CD4-positive, alpha-beta T cell treated with Interleukin-4 for 1 hour (primary cell): ENCODE measurements at regions not wholly inside any gene's neighbourhood (a gene's known extent, or its start where the extent isn't known, plus 50 kb on each side); places are given as distances from the start of the nearest gene placed in this dataset.
"Not testable (repeated sequence)": the region's sequence is repeated elsewhere in the genome, so short reads cannot be mapped to it uniquely, and the experiment has no call there.

Experiments used
- DNase-seq, 2 donors: peaks; one replicate each; pipeline ENCODE4 v3.0.0-alpha.2; 2020 to 2022

DNA sequence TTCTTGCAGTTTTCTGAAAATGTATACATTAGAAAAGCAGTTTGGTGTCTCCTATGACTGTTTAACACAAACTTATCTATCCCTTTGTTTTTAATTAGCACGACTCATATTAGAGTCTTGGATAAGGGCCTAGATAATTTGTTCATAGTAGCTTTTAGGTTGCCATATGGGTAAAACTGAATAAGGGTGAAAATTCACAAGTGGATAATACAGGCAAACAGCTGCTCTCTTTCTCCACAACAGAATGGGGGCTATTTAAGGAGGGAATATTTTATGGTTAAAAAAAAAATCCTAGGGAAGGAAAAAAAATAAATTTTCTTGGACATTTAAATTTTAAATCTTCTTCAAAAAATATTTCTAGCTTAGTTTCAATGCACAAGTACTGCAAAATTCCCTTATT lies 1416.1 kb downstream of the GATA3 start:
- no peak for DNase-seq

GRCh38 chr10:9501944-9502343 lies 1447.5 kb downstream of the GATA3 start:
- no peak for DNase-seq

GRCh38 chr10:9504227-9504626 lies 1449.7 kb downstream of the GATA3 start:
- DNase-seq: no peak

GRCh38 chr10:9505546-9505945 lies 1451.1 kb downstream of the GATA3 start:
- DNase-seq: no peak

- no peak for DNase-seq
Measured at GRCh38 chr10:9508606-9509005, 1454.1 kb downstream of the GATA3 start.

DNA sequence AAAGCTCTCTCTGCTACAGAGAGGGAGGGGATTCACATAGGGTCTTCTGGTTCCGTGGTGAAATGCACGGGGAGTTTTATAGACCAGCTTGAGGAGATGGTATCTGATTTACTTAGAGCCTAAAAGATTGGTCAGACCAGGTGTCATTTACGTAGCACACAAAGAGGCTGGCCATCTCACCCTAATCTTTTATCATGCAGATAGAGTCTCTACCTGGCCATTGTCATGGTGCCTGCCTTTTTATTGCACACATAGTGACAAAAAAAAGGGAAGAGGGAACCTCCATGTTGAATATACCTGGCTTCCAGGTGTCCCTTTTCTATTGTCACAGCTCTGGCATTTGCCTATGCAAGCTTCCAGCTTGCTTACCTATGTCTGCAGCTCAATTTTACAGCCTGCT lies 1456.1 kb downstream of the GATA3 start:
- no peak for DNase-seq

GRCh38 chr10:9515922-9516321 lies 1461.4 kb downstream of the GATA3 start:
- no peak for DNase-seq

GRCh38 chr10:9535744-9536143 lies 1481.3 kb downstream of the GATA3 start:
- DNase-seq: no peak

DNA sequence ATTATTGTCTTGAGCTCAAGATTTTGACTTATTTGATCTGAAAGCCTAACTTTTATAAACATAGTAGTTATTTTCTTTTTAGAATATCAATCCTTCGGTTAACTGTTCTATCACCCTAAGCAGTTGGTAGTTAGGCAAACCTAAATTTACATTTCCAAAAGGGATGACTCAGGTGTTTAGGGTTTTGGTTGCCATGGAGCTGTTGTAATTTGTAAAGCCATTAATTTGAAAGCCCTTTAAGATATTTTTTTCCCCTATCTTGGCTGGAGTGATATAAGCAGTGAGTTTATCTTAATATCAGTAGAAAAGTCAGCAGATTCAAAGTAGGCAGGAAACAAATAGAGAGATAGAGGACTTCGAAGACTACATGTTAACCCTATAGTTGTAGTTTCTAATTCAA lies 1472.6 kb upstream of the CELF2 start:
- no peak for DNase-seq

DNA sequence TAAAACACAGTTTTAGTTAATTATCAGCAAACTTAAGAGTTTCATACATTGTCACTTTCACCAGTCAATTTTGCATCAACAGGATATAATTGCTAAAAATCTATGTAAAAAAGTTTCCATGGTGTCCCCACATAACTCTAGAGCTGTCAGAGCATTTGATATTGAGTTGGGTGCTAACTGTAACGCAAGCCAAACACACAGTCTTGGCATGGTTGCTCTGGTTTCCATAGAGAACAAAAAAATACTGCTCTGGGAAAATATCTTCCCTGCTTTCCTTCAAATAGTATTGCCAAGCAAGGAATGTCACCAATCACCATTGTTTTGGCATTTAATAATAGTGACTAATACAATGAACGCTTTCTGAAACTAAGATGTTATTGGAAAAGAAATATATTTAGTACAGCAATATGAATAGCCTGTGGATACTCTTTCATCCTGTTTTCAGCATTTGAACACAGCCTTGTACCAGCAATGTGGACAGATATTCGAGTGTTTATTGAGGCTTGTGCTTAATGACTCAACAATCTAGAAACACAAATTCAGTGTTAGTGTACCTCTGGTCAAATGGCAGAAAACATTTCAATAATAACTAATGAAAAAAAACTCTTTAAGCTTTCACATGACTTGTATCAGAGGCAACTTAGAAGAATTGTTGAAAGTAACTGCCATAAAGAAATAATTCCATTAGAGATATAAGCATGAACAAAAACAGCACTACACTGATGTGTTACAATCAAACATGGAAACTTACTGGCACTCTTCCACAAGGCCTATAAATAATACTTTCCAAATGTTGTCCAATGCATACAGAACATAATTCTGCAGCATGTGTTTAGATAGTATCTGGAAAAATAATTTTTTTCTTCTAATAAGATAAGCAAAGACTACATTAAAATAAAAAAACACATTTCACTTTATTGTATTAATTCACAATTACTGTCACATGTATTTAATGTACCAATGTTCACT lies 1469.5 kb upstream of the CELF2 start:
- DNase-seq: no peak

- no peak for DNase-seq
Measured at GRCh38 chr10:9550810-9551209, 1466.9 kb upstream of the CELF2 start.

DNA sequence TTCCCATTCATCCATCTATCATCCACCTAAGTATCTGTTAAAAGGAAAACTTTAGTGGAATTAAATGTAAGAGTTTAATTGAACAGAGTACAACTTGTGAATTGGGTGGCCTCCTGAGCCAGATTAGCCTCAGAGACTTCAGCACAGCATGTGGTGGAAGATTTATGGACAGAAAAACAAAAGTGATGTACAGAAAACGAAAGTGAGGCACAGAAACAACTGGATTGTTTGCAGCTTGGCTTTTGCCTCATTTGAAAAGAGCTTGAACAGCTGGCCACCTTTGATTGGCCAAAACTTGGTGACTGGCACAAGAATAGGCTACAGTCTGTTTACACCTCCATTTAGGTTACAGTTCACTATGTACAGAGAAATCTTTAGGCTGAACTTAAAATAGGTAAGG lies 1463.4 kb upstream of the CELF2 start:
- no peak for DNase-seq

DNA sequence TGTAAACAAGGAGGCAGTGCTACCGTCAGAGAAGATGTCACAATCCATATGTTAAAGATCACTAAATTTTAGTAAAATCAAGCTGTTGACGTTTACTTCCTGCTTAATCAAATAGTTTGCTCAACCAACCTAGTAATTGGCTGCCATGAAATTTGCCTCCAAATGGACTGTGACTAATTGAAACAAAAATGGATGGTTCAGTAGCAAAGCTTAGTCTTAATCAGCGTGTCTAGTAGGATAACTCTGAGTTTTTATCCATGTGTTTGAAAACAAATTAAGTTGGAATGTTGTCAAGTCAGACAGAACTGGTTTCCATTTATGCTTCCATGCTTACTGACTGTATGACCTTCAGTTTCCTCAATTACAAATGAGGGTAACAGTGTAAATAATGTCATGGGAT lies 1456.7 kb upstream of the CELF2 start:
- DNase-seq: no peak

DNA sequence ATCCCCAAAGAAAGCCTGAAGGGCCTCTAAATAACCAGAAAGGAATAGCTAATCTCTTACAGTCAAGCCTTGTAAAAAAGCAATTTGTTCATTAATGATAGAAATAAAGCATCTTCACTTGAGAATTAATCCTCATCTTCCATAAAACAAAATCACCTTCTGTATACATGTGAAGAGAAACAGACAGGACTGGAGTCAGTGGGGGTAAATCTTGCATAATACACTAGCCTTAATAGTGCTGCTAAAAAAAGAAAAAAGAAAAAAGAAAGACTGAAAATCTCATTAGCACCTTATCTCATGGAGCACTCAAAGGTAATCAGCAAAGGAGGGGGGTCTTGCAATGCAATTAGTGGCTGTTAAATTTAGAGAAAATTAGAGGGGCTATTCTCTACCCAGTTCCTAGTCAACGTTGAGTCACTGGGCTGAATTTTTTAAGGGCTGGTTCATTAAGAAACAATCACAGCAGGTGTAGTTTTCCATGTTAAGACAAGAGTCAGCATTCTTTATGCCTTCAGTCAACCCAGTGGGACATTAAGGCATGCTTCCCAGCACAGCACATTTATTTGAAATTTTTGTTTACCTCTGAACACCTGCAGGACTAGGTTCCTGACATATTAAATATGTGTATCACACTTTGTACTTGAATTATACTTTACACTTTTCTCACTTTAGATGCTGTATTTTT lies 1455.7 kb upstream of the CELF2 start:
- no peak for DNase-seq

- no peak for DNase-seq
Measured at GRCh38 chr10:9577746-9578145, 1439.9 kb upstream of the CELF2 start.

GRCh38 chr10:9579110-9579705 lies 1438.5 kb upstream of the CELF2 start:
- DNase-seq: no peak

DNA sequence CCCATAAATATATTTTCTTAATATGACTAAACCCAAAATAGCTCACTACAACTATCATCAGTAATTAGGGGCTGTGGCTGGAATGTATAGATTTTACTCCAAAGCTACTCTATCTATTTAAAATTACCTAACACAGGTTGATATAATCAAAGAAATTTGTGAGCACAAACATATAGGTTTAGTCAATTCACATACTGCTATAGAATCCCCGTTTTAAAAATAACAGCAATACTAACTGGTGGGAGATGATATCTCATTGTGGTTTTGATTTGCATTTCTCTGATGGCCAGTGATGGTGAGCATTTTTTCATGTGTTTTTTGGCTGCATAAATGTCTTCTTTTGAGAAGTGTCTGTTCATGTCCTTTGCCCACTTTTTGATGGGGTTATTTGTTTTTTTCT lies 1434.9 kb upstream of the CELF2 start:
- not testable (repeated sequence) for DNase-seq

GRCh38 chr10:9596368-9596920 lies 1421.2 kb upstream of the CELF2 start:
- no peak for DNase-seq

DNA sequence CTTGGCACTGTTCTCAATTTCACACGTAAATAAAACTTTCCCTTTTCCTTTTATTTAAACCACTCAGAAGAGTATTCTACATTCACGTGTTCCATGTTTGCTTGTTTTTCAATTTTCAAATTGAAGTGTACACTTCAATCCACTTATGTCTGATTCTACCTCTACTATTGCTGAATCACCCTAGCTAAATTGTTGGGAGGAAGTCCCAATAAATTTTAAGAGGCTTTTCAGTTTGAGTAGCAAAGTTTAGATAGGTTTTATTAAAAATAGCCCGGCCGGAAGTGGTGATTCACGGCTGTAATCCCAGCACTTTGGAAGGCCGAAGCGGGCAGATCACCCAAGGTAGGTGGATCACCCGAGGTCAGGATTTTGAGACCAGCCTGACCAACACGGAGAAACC lies 1414.7 kb upstream of the CELF2 start:
- DNase-seq: no peak

DNA sequence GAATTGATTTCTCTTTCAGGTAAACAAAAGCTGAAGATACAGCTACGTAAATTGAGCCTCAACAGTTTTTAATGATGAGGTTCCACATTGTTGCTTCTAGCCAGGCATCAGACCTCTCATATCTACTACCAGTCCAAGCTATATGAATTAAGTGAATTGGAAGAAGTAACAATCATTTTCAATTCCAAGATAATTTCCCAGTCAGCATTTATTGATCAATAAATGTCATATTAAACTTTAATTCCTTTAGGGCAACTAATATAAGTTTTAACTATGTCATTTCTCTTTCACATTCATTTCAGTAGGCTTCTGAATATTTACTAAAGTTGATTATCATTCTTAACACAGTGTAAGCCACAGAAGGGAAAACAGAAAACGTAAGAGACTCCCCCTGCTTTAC lies 1413.7 kb upstream of the CELF2 start:
- DNase-seq: no peak

- DNase-seq: no peak
Measured at GRCh38 chr10:9605231-9605630, 1412.4 kb upstream of the CELF2 start.

DNA sequence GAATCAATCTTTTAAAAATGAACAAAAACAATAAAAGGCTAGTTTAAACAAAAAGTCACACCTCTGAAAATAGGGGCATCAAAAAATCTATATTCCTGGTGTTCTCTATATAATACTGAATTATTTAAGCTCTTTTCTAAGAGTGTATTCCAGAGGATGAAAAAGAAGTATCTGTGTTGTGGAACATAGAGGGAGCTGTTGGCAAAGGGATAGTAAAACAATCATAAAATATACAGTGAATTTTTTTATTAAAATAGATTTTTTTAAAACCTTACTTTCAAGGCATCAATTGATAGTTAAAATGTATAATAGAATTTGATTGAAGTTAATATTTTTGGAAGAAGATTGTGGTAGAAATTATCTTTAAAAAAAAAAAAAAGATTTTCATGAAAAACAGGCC lies 1409.1 kb upstream of the CELF2 start:
- DNase-seq: no peak

- DNase-seq: no peak
Measured at GRCh38 chr10:9613338-9614075, 1404.2 kb upstream of the CELF2 start.
